Bronchial epithelial cell (primary cell): ENCODE measurements at regions not wholly inside any gene's neighbourhood (a gene's known extent, or its start where the extent isn't known, plus 50 kb on each side); places are given as distances from the start of the nearest gene placed in this dataset.

ENCODE experiments used
- DNase-seq: peaks from one replicate; pipeline ENCODE4 v3.0.0-alpha.2; 2010; ENCODE audit warnings: low read depth
- FAIRE-seq: peaks from 2 replicates; lab custom pipeline; 2011; peaks lifted over from hg19 to GRCh38; lab: Jason Lieb, UNC
- H3K27me3 ChIP-seq: 2 replicates; pipeline ENCODE4 v1.5.1; 2011; ENCODE audit warnings: low read length; ENCODE audit not compliant: control insufficient read depth, insufficient read depth
- H3K36me3 ChIP-seq: 2 replicates; pipeline ENCODE4 v1.5.1; 2011; ENCODE audit warnings: low read length; ENCODE audit not compliant: control insufficient read depth, insufficient read depth
- H3K4me3 ChIP-seq: 2 replicates; pipeline ENCODE4 v1.5.1; 2011; ENCODE audit warnings: mild to moderate bottlenecking, low read depth, low read length, control low read depth
- CTCF ChIP-seq: IDR thresholded peaks from 2 replicates; pipeline ENCODE4 v1.5.1; 2011; ENCODE audit warnings: mild to moderate bottlenecking, moderate library complexity, low read length, control low read depth, inconsistent platforms; ENCODE audit not compliant: insufficient read depth, severe bottlenecking

- FAIRE-seq (no peak), DNase-seq (no peak)
- Histone ChIP-seq H3K36me3 (no peaks in the 10 kb centered on the region), H3K4me3 (no peak overlapping the region), H3K27me3 (no peaks in the 10 kb centered on the region)
- no peak for TF ChIP-seq CTCF
Observed at GRCh38 chr11:97451441-97451840, 1061.6 kb downstream of the JRKL start.

GRCh38 chr11:97454988-97455387 lies 1065.2 kb downstream of the JRKL start:
- Histone ChIP-seq H3K4me3 (no peak overlapping the region), H3K36me3 (no peaks in the 10 kb centered on the region), H3K27me3 (no peaks in the 10 kb centered on the region)
- peak; percentile 23 for DNase-seq
- peak; percentile 28 for TF ChIP-seq CTCF
- no peak for FAIRE-seq

DNA sequence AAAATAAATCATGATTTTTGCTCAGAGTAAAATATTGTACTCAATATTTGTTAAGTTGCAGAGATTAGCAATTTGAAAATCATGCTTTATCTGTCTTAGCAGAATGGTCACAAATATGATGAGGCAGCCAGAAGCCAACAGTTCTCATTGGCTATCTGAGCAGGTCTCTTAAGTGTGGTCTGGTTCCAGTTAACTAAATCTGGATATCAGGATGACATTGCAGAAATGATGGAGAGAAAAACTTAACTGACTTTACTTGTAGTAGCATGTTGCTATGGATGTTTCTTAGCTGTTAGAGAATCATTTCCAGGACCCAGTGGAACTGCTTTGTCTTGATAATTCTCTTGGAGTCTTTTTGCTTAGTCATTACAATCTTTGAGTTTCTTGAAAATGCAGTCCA lies 1070.3 kb downstream of the JRKL start:
- DNase-seq (no peak), FAIRE-seq (no peak)
- Histone ChIP-seq H3K27me3 (no peaks in the 10 kb centered on the region), H3K4me3 (no peak overlapping the region), H3K36me3 (no peaks in the 10 kb centered on the region)
- no peak for TF ChIP-seq CTCF

DNA sequence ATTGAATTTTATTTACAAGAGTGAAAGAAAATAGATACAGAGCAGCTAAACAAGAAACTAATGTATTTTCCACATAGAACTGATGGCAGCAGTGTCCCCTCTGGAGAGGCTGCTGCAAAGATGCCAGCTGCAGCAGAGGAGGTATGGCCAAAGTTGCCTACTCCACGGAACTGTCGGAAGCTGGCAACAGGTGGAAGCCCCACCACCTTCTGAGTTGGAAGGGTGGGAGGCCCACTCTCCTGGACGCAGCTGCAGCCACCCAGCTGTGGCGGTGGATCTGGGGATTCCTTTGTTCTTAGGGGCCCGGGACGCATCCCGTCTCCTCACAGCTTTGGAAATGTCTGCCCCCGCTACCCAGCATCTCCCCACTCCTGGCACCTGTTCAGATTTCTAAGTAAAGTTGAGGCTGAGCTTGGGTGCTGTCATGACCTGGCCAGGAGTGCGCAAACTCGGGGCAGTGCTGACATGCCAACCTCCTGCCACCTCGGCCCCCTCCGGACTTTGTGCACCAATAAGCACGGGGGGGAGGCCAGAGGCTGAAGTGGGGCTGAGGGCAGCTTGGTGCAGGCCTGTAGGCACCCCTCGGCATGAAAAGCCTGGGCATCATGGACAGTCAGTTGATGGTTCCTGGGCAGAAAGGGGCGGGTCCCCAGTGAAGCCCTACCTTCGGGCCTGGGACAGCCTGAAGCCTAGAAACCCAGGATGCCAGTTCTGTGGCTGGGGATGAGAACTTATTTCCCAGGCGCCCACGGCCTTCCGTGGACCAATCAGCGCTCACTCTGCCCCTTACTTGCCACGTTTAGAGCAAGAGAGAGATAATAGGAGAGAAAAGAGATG lies 1071.4 kb downstream of the JRKL start:
- FAIRE-seq (no peak), DNase-seq (no peak)
- Histone ChIP-seq H3K4me3 (no peak overlapping the region), H3K36me3 (no peaks in the 10 kb centered on the region), H3K27me3 (no peaks in the 10 kb centered on the region)
- no peak for TF ChIP-seq CTCF

DNA sequence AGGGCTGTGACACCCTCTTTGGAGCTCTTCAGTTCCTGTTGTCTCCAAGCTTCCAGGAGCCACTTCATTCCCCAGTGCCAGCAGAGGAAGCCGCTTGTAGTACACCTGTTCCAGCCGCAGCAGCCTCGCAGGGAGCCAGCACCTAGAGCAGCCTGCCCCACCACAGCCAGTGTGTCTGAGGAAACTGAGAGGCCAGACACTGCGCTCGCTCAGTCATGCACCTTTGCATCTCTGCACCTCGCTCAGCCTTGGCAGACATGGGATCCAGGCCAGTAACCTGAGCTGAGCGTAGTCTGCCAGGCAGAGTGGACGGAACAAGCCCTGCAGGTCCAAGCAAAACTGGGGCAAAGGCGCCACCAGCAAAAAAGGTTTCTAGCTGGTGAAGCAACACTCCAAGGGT lies 1072.1 kb downstream of the JRKL start:
- H3K27me3 ChIP-seq, result no peaks in the 10 kb centered on the region
- TF ChIP-seq CTCF, result no peak
- FAIRE-seq (no peak), DNase-seq (no peak)
- H3K4me3 ChIP-seq, result no peak overlapping the region
- no peaks in the 10 kb centered on the region for H3K36me3 ChIP-seq

- Histone ChIP-seq H3K36me3 (no peaks in the 10 kb centered on the region), H3K4me3 (no peak overlapping the region), H3K27me3 (no peaks in the 10 kb centered on the region)
- no peak for TF ChIP-seq CTCF
- no peak for FAIRE-seq
- DNase-seq, result no peak
Observed at GRCh38 chr11:97463891-97464290, 1074.1 kb downstream of the JRKL start.
